NB4 (cell line): ENCODE measurements at regions not wholly inside any gene's neighbourhood (a gene's known extent, or its start where the extent isn't known, plus 50 kb on each side); places are given as distances from the start of the nearest gene placed in this dataset.

Experiments used
- MAX ChIP-seq: IDR thresholded peaks from 2 replicates; pipeline ENCODE4 v1.6.1; 2011; ENCODE audit warnings: low read depth, low read length
- POLR2A ChIP-seq: IDR thresholded peaks from 2 replicates; pipeline ENCODE4 v1.6.1; 2011; ENCODE audit warnings: mild to moderate bottlenecking; ENCODE audit not compliant: insufficient read length; ENCODE audit errors: extremely low read depth
- TF ChIP-seq, protein P1 (sequence below): IDR thresholded peaks from one replicate; pipeline ENCODE4 v1.5.1; 2012; ENCODE audit warnings: low read depth, low read length

DNA sequence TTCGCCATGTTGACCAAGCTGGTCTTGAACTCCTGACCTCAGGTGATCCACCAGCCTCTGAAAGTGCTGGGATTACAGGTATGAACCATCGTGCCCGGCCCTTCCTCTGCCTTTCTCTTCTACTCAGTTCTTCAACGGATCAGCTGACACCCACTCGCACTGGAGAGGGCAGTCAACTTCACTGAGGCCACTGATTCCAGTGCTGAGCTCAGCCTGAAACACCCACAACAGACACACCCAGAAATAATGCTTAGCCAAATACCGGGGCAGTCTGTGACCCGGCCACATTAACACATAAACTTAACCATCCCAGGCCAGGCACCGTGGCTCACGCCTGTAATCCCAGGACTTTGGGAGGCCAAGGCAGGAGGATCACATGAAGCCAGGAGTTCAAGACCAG lies 119.3 kb upstream of the CHST15 start:
- TF ChIP-seq POLR2A (no peak), MAX (no peak)
- TF ChIP-seq, protein P1, sequence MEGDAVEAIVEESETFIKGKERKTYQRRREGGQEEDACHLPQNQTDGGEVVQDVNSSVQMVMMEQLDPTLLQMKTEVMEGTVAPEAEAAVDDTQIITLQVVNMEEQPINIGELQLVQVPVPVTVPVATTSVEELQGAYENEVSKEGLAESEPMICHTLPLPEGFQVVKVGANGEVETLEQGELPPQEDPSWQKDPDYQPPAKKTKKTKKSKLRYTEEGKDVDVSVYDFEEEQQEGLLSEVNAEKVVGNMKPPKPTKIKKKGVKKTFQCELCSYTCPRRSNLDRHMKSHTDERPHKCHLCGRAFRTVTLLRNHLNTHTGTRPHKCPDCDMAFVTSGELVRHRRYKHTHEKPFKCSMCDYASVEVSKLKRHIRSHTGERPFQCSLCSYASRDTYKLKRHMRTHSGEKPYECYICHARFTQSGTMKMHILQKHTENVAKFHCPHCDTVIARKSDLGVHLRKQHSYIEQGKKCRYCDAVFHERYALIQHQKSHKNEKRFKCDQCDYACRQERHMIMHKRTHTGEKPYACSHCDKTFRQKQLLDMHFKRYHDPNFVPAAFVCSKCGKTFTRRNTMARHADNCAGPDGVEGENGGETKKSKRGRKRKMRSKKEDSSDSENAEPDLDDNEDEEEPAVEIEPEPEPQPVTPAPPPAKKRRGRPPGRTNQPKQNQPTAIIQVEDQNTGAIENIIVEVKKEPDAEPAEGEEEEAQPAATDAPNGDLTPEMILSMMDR = no peak
